MM.1S (cell line): ENCODE measurements at regions not wholly inside any gene's neighbourhood (a gene's known extent, or its start where the extent isn't known, plus 50 kb on each side); places are given as distances from the start of the nearest gene placed in this dataset.

Experiments used
- CTCF ChIP-seq: fragments of 300-600 bp; sonication (generic); IDR thresholded peaks from 2 replicates; pipeline ENCODE4 v1.5.1; 2016; ENCODE audit warnings: antibody characterized with exemption, low read length, mixed read lengths
- EZH2phosphoT487 ChIP-seq: fragments of 300-600 bp; sonication (generic); IDR thresholded peaks from 2 replicates; pipeline ENCODE4 v1.6.1; 2018; ENCODE audit warnings: antibody characterized with exemption, low read length

GRCh38 chr13:85076343-85076742, 722.9 kb downstream of the SLITRK6 start:
- TF ChIP-seq CTCF (no peak), EZH2phosphoT487 (no peak)
